Prostate gland (tissue), 2 donors: ENCODE measurements at regions not wholly inside any gene's neighbourhood (a gene's known extent, or its start where the extent isn't known, plus 50 kb on each side); places are given as distances from the start of the nearest gene placed in this dataset.

Source experiments
- DNase-seq: peaks from one replicate; pipeline ENCODE4 v3.0.0-alpha.2; 2019; ENCODE audit warnings: low spot score
- H3K27ac ChIP-seq, 2 donors: fragments of 200-600 bp; sonication (generic); 2 replicates each; pipeline ENCODE4 v1.5.1; 2017 to 2019
- H3K27me3 ChIP-seq: fragments of 200-600 bp; sonication (generic); replicated peaks from 2 replicates; pipeline ENCODE4 v1.5.1; 2019; ENCODE audit not compliant: insufficient read depth
- H3K36me3 ChIP-seq, 2 donors: fragments of 200-600 bp; sonication (generic); 1 replicate in 1 of 2; 2 replicates in 1 of 2; pipeline versions ENCODE4 v1.5.1 to v1.8.1; 2017 to 2019
- H3K4me1 ChIP-seq: fragments of 200-600 bp; sonication (generic); replicated peaks from 2 replicates; pipeline ENCODE4 v1.5.1; 2019
- H3K4me3 ChIP-seq, 2 donors: fragments of 200-600 bp; sonication (generic); 2 replicates each; pipeline ENCODE4 v1.5.1; 2017 to 2019
- H3K9me3 ChIP-seq: fragments of 200-600 bp; sonication (generic); 2 replicates; pipeline ENCODE4 v1.5.1; 2017
- POLR2A ChIP-seq: fragments of 450-650 bp; IDR thresholded peaks from one replicate; pipeline ENCODE4 v1.6.1; 2016; ENCODE audit warnings: antibody characterized with exemption, mild to moderate bottlenecking
- POLR2AphosphoS5 ChIP-seq: sonication (generic); formaldehyde crosslinking; IDR thresholded peaks from one replicate; pipeline ENCODE4 v1.6.1; 2017; ENCODE audit warnings: antibody characterized with exemption
- WGBS: methylation state at CpG from one replicate; pipeline ENCODE4 v1.1.5; 2018; 5-methylcytosine and 5-hydroxymethylcytosine counted together
- intact Hi-C: fragments of 100-400 bp; cut with DNase I; formaldehyde crosslinking; loops from one replicate; pipeline ENCODE4 v1.14.2; 2022
- TF ChIP-seq, protein P1 (sequence below), 4 experiments: fragments of 200-600 bp in 2 of 4; fragments of 450-650 bp in 2 of 4; sonication (generic) in 2 of 4; IDR thresholded peaks; 1 replicate in 3 of 4; 2 replicates in 1 of 4; pipeline ENCODE4 v1.5.1; 2016 to 2019; ENCODE audit warnings: antibody characterized with exemption in 4 of 4, mild to moderate bottlenecking in 2 of 4, moderate library complexity in 2 of 4

DNA sequence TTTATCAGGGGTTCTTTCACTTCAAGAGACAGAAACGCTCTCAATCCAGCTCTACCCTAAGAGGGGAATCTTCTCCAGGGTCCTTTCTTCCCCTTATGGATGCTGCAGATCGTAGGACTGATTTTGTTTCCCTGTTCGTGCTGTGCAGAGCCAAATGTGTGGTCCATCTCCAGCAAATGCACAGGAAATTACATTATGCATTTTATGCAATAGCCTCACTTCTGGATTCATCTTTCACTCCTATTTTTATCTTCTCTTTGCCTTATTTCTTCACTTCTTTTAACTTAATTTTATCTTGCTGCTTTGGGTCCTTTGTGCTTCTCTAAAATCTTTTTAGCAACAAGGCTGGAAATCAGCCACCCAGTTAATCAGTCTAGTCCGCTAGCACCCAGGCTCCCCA lies 184.5 kb upstream of the INHBA start:
- TF ChIP-seq POLR2A (no peak), POLR2AphosphoS5 (no peak)
- TF ChIP-seq, protein P1, sequence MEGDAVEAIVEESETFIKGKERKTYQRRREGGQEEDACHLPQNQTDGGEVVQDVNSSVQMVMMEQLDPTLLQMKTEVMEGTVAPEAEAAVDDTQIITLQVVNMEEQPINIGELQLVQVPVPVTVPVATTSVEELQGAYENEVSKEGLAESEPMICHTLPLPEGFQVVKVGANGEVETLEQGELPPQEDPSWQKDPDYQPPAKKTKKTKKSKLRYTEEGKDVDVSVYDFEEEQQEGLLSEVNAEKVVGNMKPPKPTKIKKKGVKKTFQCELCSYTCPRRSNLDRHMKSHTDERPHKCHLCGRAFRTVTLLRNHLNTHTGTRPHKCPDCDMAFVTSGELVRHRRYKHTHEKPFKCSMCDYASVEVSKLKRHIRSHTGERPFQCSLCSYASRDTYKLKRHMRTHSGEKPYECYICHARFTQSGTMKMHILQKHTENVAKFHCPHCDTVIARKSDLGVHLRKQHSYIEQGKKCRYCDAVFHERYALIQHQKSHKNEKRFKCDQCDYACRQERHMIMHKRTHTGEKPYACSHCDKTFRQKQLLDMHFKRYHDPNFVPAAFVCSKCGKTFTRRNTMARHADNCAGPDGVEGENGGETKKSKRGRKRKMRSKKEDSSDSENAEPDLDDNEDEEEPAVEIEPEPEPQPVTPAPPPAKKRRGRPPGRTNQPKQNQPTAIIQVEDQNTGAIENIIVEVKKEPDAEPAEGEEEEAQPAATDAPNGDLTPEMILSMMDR (IDR thresholded peaks at IDR 0.05): no peak
- DNase-seq: no peak
- no peak overlapping the region for H3K27ac ChIP-seq
- no peaks in the 10 kb centered on the region for H3K9me3 ChIP-seq
- whole genome bisulfite sequencing: 85% methylated on average over 4 of the region's 4 CpGs
- H3K27me3 ChIP-seq: no peaks in the 10 kb centered on the region
- intact Hi-C loops: no loop called here
- H3K4me1 ChIP-seq: no peaks in the 10 kb centered on the region
- H3K4me3 ChIP-seq: no peak overlapping the region
- no peaks in the 10 kb centered on the region for H3K36me3 ChIP-seq

DNA sequence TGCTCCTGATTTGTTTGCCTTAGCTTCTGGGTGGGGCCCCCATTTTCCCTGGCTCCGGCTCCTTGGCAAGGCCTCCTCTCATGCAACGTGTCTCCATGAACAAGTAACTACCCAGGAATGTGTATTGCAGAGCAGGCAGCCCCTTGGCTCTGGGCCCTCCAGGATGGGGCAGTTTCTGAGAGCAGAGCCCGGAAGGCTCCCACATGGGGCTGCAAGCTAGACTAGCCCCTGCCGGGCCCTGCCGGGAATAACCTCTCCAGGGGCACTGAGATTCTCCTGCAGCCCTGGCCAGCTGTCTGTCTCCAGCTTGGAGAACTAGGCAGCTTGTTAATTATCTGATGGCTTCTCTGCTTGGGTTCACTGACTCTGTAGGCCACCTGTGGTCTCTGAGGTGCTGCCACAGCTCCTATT lies 184.0 kb upstream of the INHBA start:
- Histone ChIP-seq H3K9me3 (no peaks in the 10 kb centered on the region), H3K4me3 (no peak overlapping the region), H3K27me3 (no peaks in the 10 kb centered on the region), H3K27ac (no peak overlapping the region), H3K36me3 (no peaks in the 10 kb centered on the region), H3K4me1 (no peaks in the 10 kb centered on the region)
- intact Hi-C loops: no loop called here
- TF ChIP-seq, protein P1 (IDR thresholded peaks at IDR 0.05): no peak
- TF ChIP-seq POLR2AphosphoS5 (no peak), POLR2A (no peak)
- no peak for DNase-seq
- 14% methylated on average over 5 of the region's 5 CpGs for WGBS

DNA sequence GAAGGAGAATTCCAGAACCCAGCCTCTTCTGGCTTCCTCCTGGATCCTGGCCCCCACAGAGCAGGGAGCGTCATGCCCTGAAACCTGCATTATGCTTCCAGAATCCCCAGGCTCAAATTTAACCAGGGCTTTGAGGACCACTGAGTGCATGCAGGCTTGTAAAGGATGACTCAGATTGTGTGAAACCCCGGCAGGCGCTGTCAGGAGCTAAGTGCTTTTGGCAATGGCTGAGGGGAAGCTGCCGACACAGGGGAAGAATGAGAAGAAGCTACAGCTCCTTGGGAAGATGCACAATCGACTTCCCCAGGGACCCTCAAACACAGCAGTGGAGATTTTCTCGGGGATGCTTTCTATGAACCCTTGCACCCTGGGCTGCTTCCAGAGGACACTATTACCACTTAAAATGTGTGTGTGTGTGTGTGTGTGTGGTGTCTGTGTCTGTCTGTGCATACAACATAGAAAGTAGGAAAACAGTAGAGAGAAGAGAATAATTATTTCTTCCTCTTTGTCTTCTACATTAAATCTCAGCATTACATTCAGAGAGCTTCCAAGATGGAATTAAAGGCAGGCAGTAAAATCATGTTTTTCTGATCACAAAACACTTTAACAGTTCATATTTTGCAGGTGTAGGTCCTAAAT lies 183.5 kb upstream of the INHBA start:
- no peak overlapping the region for H3K4me3 ChIP-seq
- no peaks in the 10 kb centered on the region for H3K4me1 ChIP-seq
- no peaks in the 10 kb centered on the region for H3K9me3 ChIP-seq
- 6% methylated on average over 6 of the region's 6 CpGs for WGBS
- H3K27me3 ChIP-seq: no peaks in the 10 kb centered on the region
- no peaks in the 10 kb centered on the region for H3K36me3 ChIP-seq
- H3K27ac ChIP-seq: no peak overlapping the region
- TF ChIP-seq, protein P1 (IDR thresholded peaks at IDR 0.05): no peak
- no peak for TF ChIP-seq POLR2AphosphoS5
- TF ChIP-seq POLR2A: no peak
- DNase-seq: no peak
- intact Hi-C loops: no loop called here

DNA sequence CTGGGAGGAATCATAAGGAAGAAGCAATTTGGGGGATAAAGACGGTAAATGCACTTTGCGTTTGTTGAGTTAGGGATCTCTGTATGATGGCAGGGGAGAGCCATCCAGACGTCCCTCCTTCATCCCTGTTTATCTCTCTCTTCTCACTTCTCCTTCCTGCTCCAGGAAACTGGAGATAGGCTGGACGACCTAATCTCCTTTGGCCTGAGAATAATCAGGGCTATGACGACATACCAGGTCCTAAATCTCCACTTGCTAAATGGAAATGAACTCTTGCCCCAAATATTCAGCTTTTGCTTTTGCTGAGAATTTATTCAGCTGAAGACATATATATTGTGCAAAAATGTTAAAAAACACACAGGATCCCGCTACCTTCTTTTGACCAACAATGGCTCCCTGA lies 182.9 kb upstream of the INHBA start:
- H3K36me3 ChIP-seq: no peaks in the 10 kb centered on the region
- H3K9me3 ChIP-seq: no peaks in the 10 kb centered on the region
- WGBS: 74% methylated on average over 6 of the region's 6 CpGs
- intact Hi-C loops: no loop called here
- DNase-seq: no peak
- H3K27me3 ChIP-seq: no peaks in the 10 kb centered on the region
- no peaks in the 10 kb centered on the region for H3K4me1 ChIP-seq
- no peak overlapping the region for H3K4me3 ChIP-seq
- no peak overlapping the region for H3K27ac ChIP-seq
- TF ChIP-seq POLR2A (no peak), POLR2AphosphoS5 (no peak)

DNA sequence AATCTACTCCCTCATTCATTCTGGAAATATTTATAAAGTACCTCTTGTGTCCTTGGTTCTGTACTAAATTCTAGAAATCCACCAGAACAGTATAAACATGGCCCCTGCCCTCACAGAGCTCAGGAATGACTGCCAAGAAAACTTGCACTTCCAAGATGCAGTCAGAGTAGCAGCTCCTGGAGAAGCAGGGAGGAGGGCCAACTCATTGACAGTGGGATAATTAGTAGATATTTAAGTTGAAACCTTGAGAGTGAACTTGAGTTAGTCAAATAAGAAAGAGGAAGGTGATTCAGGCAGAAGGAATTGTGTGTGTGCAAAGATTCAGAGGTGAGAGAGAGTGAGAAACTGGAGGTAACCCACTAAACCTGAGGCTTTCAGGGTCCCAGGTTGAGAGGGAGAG lies 182.2 kb upstream of the INHBA start:
- intact Hi-C loops: no loop called here
- Histone ChIP-seq H3K4me3 (no peak overlapping the region), H3K4me1 (no peaks in the 10 kb centered on the region), H3K27ac (no peak overlapping the region), H3K27me3 (no peaks in the 10 kb centered on the region), H3K36me3 (no peaks in the 10 kb centered on the region), H3K9me3 (no peaks in the 10 kb centered on the region)
- no peak for DNase-seq
- TF ChIP-seq POLR2A (no peak), POLR2AphosphoS5 (no peak)
- TF ChIP-seq, protein P1 (IDR thresholded peaks at IDR 0.05): no peak
